Dendritic cell treated with granulocyte-macrophage colony-stimulating factor and Interleukin-4, amounts not matched to agents 40 ng/mL and 50 ng/mL, for 4 days (primary cell): ENCODE measurements at regions not wholly inside any gene's neighbourhood (a gene's known extent, or its start where the extent isn't known, plus 50 kb on each side); places are given as distances from the start of the nearest gene placed in this dataset.

Experiments used
- H3K27ac Mint-ChIP-seq: one replicate; pipeline ENCODE4 v1.8.0; 2022; ENCODE audit warnings: mild to moderate bottlenecking, mixed read lengths
- H3K27me3 Mint-ChIP-seq: one replicate; pipeline ENCODE4 v1.8.0; 2022; ENCODE audit warnings: mild to moderate bottlenecking, mixed read lengths
- H3K36me3 Mint-ChIP-seq: one replicate; pipeline ENCODE4 v1.8.0; 2022; ENCODE audit warnings: low read depth, mixed read lengths
- H3K4me1 Mint-ChIP-seq: one replicate; pipeline ENCODE4 v1.8.0; 2022; ENCODE audit warnings: low read depth, mixed read lengths
- H3K4me3 Mint-ChIP-seq: one replicate; pipeline ENCODE4 v1.8.0; 2022; ENCODE audit warnings: mild to moderate bottlenecking, moderate library complexity, mixed read lengths
- H3K9me3 Mint-ChIP-seq: one replicate; pipeline ENCODE4 v1.8.0; 2022; ENCODE audit warnings: mixed read lengths
- intact Hi-C: fragments of 100-400 bp; cut with micrococcal nuclease; formaldehyde crosslinking; loops from one replicate; pipeline ENCODE4 v1.15.0; 2022

- H3K36me3 Mint-ChIP-seq, result no peaks in the 10 kb centered on the region
- no peak overlapping the region for H3K4me3 Mint-ChIP-seq
- H3K27ac Mint-ChIP-seq, result no peak overlapping the region
- intact Hi-C loops, result no loop called here
- H3K27me3 Mint-ChIP-seq, result peaks cover 11% of the 10 kb centered on the region
- no peaks in the 10 kb centered on the region for H3K4me1 Mint-ChIP-seq
- H3K9me3 Mint-ChIP-seq, result peaks cover 2% of the 10 kb centered on the region
Observed at GRCh38 chr5:173557123-173557903, 59.1 kb downstream of the BOD1 start.

- Mint-ChIP-seq H3K27me3 (peaks cover 10% of the 10 kb centered on the region), H3K4me1 (no peaks in the 10 kb centered on the region), H3K27ac (no peak overlapping the region), H3K4me3 (no peak overlapping the region), H3K9me3 (no peaks in the 10 kb centered on the region), H3K36me3 (no peaks in the 10 kb centered on the region)
- intact Hi-C loops, result no loop called here
Observed at GRCh38 chr5:173556142-173557028, 60.1 kb downstream of the BOD1 start.

- H3K4me3 Mint-ChIP-seq, result no peak overlapping the region
- intact Hi-C loops, result no loop called here
- no peaks in the 10 kb centered on the region for H3K9me3 Mint-ChIP-seq
- no peaks in the 10 kb centered on the region for H3K4me1 Mint-ChIP-seq
- no peak overlapping the region for H3K27ac Mint-ChIP-seq
- no peaks in the 10 kb centered on the region for H3K36me3 Mint-ChIP-seq
- peaks cover 6% of the 10 kb centered on the region for H3K27me3 Mint-ChIP-seq
Observed at GRCh38 chr5:173554989-173555705, 61.3 kb downstream of the BOD1 start.

- H3K4me1 Mint-ChIP-seq, result no peaks in the 10 kb centered on the region
- intact Hi-C loops, result no loop called here
- no peak overlapping the region for H3K4me3 Mint-ChIP-seq
- H3K9me3 Mint-ChIP-seq, result no peaks in the 10 kb centered on the region
- no peaks in the 10 kb centered on the region for H3K36me3 Mint-ChIP-seq
- no peak overlapping the region for H3K27ac Mint-ChIP-seq
- H3K27me3 Mint-ChIP-seq, result peaks cover 6% of the 10 kb centered on the region
Observed at GRCh38 chr5:173554038-173554955, 62.2 kb downstream of the BOD1 start.

- no peak overlapping the region for H3K4me3 Mint-ChIP-seq
- no peaks in the 10 kb centered on the region for H3K36me3 Mint-ChIP-seq
- intact Hi-C loops, result no loop called here
- no peaks in the 10 kb centered on the region for H3K4me1 Mint-ChIP-seq
- peaks cover 6% of the 10 kb centered on the region for H3K27me3 Mint-ChIP-seq
- H3K27ac Mint-ChIP-seq, result no peak overlapping the region
- H3K9me3 Mint-ChIP-seq, result no peaks in the 10 kb centered on the region
Observed at GRCh38 chr5:173550641-173551040, 65.8 kb downstream of the BOD1 start.

GRCh38 chr5:173549644-173550043, 66.8 kb downstream of the BOD1 start:
- Mint-ChIP-seq H3K4me3 (no peak overlapping the region), H3K9me3 (no peaks in the 10 kb centered on the region)

GRCh38 chr5:173547579-173547978, 68.9 kb downstream of the BOD1 start:
- intact Hi-C loops, result no loop called here
- no peaks in the 10 kb centered on the region for H3K4me1 Mint-ChIP-seq

More at GRCh38 chr5:173549644-173550043, 66.8 kb downstream of the BOD1 start:
- no peak overlapping the region for H3K27ac Mint-ChIP-seq
- peaks cover 6% of the 10 kb centered on the region for H3K27me3 Mint-ChIP-seq
- intact Hi-C loops, result no loop called here
- H3K4me1 Mint-ChIP-seq, result no peaks in the 10 kb centered on the region
- H3K36me3 Mint-ChIP-seq, result no peaks in the 10 kb centered on the region

GRCh38 chr5:173542964-173543363, 73.5 kb downstream of the BOD1 start:
- Mint-ChIP-seq H3K4me3 (no peak overlapping the region), H3K9me3 (no peaks in the 10 kb centered on the region), H3K27ac (no peak overlapping the region), H3K36me3 (no peaks in the 10 kb centered on the region), H3K4me1 (no peaks in the 10 kb centered on the region), H3K27me3 (peaks cover 8% of the 10 kb centered on the region)
- intact Hi-C loops, result no loop called here

More at GRCh38 chr5:173547579-173547978, 68.9 kb downstream of the BOD1 start:
- H3K9me3 Mint-ChIP-seq, result no peaks in the 10 kb centered on the region
- peaks cover 9% of the 10 kb centered on the region for H3K27me3 Mint-ChIP-seq
- no peak overlapping the region for H3K4me3 Mint-ChIP-seq
- H3K27ac Mint-ChIP-seq, result no peak overlapping the region
- H3K36me3 Mint-ChIP-seq, result no peaks in the 10 kb centered on the region

GRCh38 chr5:173542159-173542558, 74.3 kb downstream of the BOD1 start:
- Mint-ChIP-seq H3K9me3 (no peaks in the 10 kb centered on the region), H3K4me3 (no peak overlapping the region), H3K36me3 (no peaks in the 10 kb centered on the region), H3K4me1 (no peaks in the 10 kb centered on the region), H3K27me3 (peaks cover 6% of the 10 kb centered on the region), H3K27ac (no peak overlapping the region)
- intact Hi-C loops, result no loop called here

GRCh38 chr5:173538654-173539053, 77.8 kb downstream of the BOD1 start:
- Mint-ChIP-seq H3K9me3 (no peaks in the 10 kb centered on the region), H3K4me1 (no peaks in the 10 kb centered on the region), H3K36me3 (no peaks in the 10 kb centered on the region), H3K27me3 (peaks cover 6% of the 10 kb centered on the region), H3K4me3 (no peak overlapping the region), H3K27ac (no peak overlapping the region)
- intact Hi-C loops, result no loop called here

GRCh38 chr5:173538018-173538417, 78.4 kb downstream of the BOD1 start:
- no peaks in the 10 kb centered on the region for H3K9me3 Mint-ChIP-seq
- H3K4me1 Mint-ChIP-seq, result no peaks in the 10 kb centered on the region
- H3K27ac Mint-ChIP-seq, result no peak overlapping the region
- H3K27me3 Mint-ChIP-seq, result peaks cover 6% of the 10 kb centered on the region
- intact Hi-C loops, result no loop called here
- H3K4me3 Mint-ChIP-seq, result no peak overlapping the region
- no peaks in the 10 kb centered on the region for H3K36me3 Mint-ChIP-seq

- Mint-ChIP-seq H3K27ac (no peak overlapping the region), H3K36me3 (no peaks in the 10 kb centered on the region), H3K4me3 (no peak overlapping the region), H3K4me1 (no peaks in the 10 kb centered on the region), H3K27me3 (peaks cover 6% of the 10 kb centered on the region), H3K9me3 (no peaks in the 10 kb centered on the region)
- intact Hi-C loops, result no loop called here
Observed at GRCh38 chr5:173537228-173537627, 79.2 kb downstream of the BOD1 start.

- no peaks in the 10 kb centered on the region for H3K9me3 Mint-ChIP-seq
- H3K36me3 Mint-ChIP-seq, result no peaks in the 10 kb centered on the region
- no peaks in the 10 kb centered on the region for H3K4me1 Mint-ChIP-seq
- H3K27ac Mint-ChIP-seq, result no peak overlapping the region
- intact Hi-C loops, result no loop called here
- no peak overlapping the region for H3K4me3 Mint-ChIP-seq
- H3K27me3 Mint-ChIP-seq, result peaks cover 6% of the 10 kb centered on the region
Observed at GRCh38 chr5:173535976-173536639, 80.3 kb downstream of the BOD1 start.
